HFFc6 (cell line): ENCODE measurements at regions not wholly inside any gene's neighbourhood (a gene's known extent, or its start where the extent isn't known, plus 50 kb on each side); places are given as distances from the start of the nearest gene placed in this dataset.

Experiments
- DNase-seq: peaks from one replicate; pipeline ENCODE4 v3.0.0-alpha.2; 2018
- H3K27ac Mint-ChIP-seq: 2 replicates; pipeline ENCODE4 v1.8.0; 2020; ENCODE audit warnings: mild to moderate bottlenecking, mixed read lengths
- H3K27me3 Mint-ChIP-seq: 2 replicates; pipeline ENCODE4 v1.8.0; 2021; ENCODE audit warnings: mild to moderate bottlenecking, moderate library complexity, mixed read lengths; ENCODE audit not compliant: insufficient read depth
- H3K36me3 Mint-ChIP-seq: 2 replicates; pipeline ENCODE4 v1.8.0; 2021; ENCODE audit warnings: low read depth, mixed read lengths
- H3K4me1 Mint-ChIP-seq: 2 replicates; pipeline ENCODE4 v1.8.0; 2020; ENCODE audit warnings: low read depth, mixed read lengths
- H3K4me3 Mint-ChIP-seq: 2 replicates; pipeline ENCODE4 v1.8.0; 2020; ENCODE audit warnings: mild to moderate bottlenecking, moderate library complexity, mixed read lengths
- H3K9me3 Mint-ChIP-seq: 2 replicates; pipeline ENCODE4 v1.8.0; 2020; ENCODE audit warnings: mild to moderate bottlenecking, mixed read lengths
- TF ChIP-seq, protein P1 (sequence below): fragments of 200-600 bp; sonication (generic); IDR thresholded peaks from 2 replicates; pipeline ENCODE4 v1.5.0; 2021; ENCODE audit warnings: antibody characterized with exemption, mild to moderate bottlenecking

DNA sequence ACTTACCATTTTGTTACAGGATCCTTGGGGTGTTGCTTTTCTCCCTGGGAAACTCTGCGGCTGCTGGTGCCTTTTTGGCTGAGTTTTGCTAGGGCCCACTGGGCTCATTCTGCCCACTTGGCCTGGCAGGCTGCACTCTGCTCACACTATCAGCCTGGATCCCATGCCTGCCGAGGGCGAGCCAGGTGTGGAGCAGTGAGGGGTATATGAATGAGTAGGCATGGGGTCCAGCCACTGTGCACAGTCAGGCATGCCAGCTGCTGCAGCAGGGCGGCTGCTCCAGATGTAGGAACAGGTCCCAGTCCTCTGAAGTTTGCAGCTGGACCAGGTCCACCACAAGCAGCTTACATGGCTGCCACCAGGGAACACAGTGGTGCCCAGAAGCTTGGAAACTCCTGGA, 136.4 kb upstream of the CNTN3 start:
- DNase-seq = no peak
- H3K4me1 Mint-ChIP-seq = no peaks in the 10 kb centered on the region
- H3K27ac Mint-ChIP-seq = no peak overlapping the region
- no peak overlapping the region for H3K4me3 Mint-ChIP-seq
- no peaks in the 10 kb centered on the region for H3K9me3 Mint-ChIP-seq
- peaks cover 3% of the 10 kb centered on the region for H3K27me3 Mint-ChIP-seq
- H3K36me3 Mint-ChIP-seq = no peaks in the 10 kb centered on the region
- TF ChIP-seq, protein P1, sequence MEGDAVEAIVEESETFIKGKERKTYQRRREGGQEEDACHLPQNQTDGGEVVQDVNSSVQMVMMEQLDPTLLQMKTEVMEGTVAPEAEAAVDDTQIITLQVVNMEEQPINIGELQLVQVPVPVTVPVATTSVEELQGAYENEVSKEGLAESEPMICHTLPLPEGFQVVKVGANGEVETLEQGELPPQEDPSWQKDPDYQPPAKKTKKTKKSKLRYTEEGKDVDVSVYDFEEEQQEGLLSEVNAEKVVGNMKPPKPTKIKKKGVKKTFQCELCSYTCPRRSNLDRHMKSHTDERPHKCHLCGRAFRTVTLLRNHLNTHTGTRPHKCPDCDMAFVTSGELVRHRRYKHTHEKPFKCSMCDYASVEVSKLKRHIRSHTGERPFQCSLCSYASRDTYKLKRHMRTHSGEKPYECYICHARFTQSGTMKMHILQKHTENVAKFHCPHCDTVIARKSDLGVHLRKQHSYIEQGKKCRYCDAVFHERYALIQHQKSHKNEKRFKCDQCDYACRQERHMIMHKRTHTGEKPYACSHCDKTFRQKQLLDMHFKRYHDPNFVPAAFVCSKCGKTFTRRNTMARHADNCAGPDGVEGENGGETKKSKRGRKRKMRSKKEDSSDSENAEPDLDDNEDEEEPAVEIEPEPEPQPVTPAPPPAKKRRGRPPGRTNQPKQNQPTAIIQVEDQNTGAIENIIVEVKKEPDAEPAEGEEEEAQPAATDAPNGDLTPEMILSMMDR = no peak

DNA sequence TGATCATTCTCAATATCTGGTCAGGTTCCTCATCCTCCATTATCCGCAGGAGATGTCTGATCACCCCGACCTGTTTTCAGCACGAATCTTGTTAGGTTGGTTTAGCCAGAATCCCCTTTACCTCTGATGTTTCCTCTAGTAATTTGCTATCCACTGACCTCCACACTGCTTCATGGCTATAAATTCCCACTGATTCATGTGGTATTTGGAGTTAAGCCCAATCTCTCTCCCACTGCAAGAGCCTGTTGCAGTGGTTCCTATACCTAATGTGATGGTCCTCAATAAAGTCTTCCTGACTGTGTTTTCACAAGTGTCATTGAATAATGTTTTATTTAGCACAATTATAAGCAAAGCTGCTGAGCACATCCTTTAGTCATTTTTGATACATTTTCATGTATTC, 124.8 kb upstream of the CNTN3 start:
- TF ChIP-seq, protein P1 = no peak
- Mint-ChIP-seq H3K9me3 (no peaks in the 10 kb centered on the region), H3K4me1 (no peaks in the 10 kb centered on the region), H3K27me3 (peaks cover 3% of the 10 kb centered on the region), H3K27ac (no peak overlapping the region), H3K4me3 (no peak overlapping the region), H3K36me3 (no peaks in the 10 kb centered on the region)
- no peak for DNase-seq

DNA sequence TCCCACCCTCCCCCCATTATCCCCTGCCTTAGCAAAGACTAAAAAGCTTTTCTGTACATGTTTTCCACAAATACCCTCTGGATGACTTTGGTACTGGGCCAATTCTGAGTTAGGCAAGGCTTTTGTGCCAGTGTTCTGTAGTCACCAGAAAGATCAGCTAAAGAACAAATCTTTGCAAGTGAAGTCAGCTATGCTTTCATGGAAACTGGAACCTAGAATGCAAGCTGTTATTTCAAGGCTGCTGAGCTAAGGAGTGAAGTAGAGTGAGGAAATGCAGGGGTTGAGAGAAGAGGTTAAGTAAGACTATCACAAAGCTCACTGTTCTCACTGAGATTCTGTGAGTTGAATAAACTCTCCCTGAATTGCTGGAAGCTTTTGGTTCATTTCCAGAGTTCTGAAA, 107.8 kb upstream of the CNTN3 start:
- TF ChIP-seq, protein P1 = no peak
- no peaks in the 10 kb centered on the region for H3K36me3 Mint-ChIP-seq
- H3K4me1 Mint-ChIP-seq = no peaks in the 10 kb centered on the region
- no peak overlapping the region for H3K4me3 Mint-ChIP-seq
- DNase-seq = no peak
- peaks cover 3% of the 10 kb centered on the region; the same call in 1 of the 2 replicates for H3K27me3 Mint-ChIP-seq
- no peak overlapping the region for H3K27ac Mint-ChIP-seq
- H3K9me3 Mint-ChIP-seq = no peaks in the 10 kb centered on the region

DNA sequence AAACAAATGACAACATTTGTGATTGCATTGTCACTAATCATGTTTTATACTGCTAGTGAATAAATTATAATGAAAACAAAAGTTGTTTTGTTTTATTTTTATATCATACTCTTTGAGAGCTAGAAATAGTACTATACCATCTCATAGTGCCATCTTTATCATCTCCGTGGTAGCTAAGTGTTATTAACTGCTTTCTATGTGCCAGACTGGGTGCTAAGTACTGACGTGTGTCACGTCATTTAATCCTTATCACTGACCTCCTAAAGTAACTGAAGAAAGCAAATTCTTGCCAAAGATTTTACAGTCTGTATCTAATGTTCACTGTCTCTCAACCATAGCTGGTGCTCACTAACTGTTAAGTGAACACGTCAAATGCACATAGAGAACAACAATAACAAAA, 99.5 kb upstream of the CNTN3 start:
- no peak for DNase-seq
- no peaks in the 10 kb centered on the region for H3K36me3 Mint-ChIP-seq
- H3K4me1 Mint-ChIP-seq = no peaks in the 10 kb centered on the region
- H3K27ac Mint-ChIP-seq = no peak overlapping the region
- H3K9me3 Mint-ChIP-seq = no peaks in the 10 kb centered on the region
- no peaks in the 10 kb centered on the region; the same call in none of the 2 replicates for H3K27me3 Mint-ChIP-seq
- TF ChIP-seq, protein P1 = no peak
- H3K4me3 Mint-ChIP-seq = no peak overlapping the region

DNA sequence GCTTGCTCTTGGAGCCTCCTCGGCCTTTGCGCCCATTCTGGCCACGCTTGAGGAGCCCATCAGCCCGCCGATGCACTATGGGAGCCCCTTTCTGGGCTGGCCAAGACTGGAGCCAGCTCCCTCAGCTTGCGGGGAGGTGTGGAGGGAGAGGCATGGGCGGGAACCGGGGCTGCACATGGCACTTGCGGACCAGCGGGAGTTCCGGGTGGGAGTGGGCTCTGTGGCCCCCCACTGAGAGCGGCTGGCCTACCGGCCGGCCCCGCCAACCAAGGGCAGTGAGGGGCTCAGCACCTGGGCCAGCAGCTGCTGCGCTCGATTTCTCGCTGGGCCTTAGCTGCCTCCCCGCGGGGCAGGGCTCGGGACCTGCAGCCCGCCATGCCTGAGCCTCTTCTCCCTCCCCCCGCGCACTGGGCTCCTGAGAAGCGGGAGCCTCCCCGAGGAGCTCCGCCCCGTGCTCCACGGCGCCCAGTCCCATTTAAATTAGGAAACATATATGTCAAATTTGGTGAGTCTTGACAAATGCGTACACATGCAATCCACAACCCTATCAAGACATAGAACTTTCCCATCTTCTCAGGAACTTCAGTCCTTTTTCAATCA, 97.6 kb upstream of the CNTN3 start:
- no peak overlapping the region for H3K27ac Mint-ChIP-seq
- TF ChIP-seq, protein P1 = no peak
- H3K4me3 Mint-ChIP-seq = no peak overlapping the region
- no peaks in the 10 kb centered on the region for H3K9me3 Mint-ChIP-seq
- H3K4me1 Mint-ChIP-seq = no peaks in the 10 kb centered on the region
- no peak for DNase-seq
- no peaks in the 10 kb centered on the region for H3K36me3 Mint-ChIP-seq
- no peaks in the 10 kb centered on the region; the same call in none of the 2 replicates for H3K27me3 Mint-ChIP-seq

DNA sequence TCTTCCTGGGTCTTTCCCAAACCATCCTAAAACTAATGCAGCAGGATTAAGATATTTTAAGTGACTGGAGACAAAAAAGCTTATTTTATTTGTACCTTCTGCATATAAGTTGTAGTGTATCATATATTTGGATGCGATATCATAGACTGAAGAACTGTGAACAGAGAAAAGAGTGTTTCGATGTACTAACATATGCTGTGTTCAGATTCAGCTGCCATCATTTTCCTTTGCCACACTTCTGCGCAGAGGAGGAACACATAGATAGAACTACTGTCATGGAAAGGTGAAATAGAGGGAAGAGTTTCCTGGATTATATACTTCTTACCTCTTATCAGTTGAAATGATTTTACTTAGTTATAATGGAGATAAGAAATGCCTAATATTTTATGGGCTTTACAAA, 95.5 kb upstream of the CNTN3 start:
- Mint-ChIP-seq H3K27me3 (no peaks in the 10 kb centered on the region; the same call in 1 of the 2 replicates), H3K4me3 (no peak overlapping the region), H3K27ac (no peak overlapping the region), H3K9me3 (no peaks in the 10 kb centered on the region), H3K36me3 (no peaks in the 10 kb centered on the region), H3K4me1 (no peaks in the 10 kb centered on the region)
- TF ChIP-seq, protein P1 = no peak
- DNase-seq = no peak
